A673 (cell line): ENCODE measurements at regions not wholly inside any gene's neighbourhood (a gene's known extent, or its start where the extent isn't known, plus 50 kb on each side); places are given as distances from the start of the nearest gene placed in this dataset.

Experiments used
- BruUV-seq: library from RNA; stranded (reverse); fragments of 400-500 nt; replicated peaks from 2 replicates; lab custom pipeline; 2021; lab: Mats Ljungman, UMichigan
- CTCF ChIA-PET: fragments of 300-600 bp; sonication (Branson Sonifier 250); formaldehyde crosslinking; loops from one replicate; lab custom pipeline; 2022; ENCODE audit warnings: antibody characterized with exemption; lab: Charles Lee
- POLR2A ChIA-PET: fragments of 300-600 bp; sonication (Branson Sonifier 250); formaldehyde crosslinking; loops from one replicate; lab custom pipeline; 2022; ENCODE audit warnings: antibody characterized with exemption; ENCODE audit not compliant: low non-redundant PET; lab: Charles Lee
- DNase-seq: peaks from one replicate; pipeline ENCODE4 v3.0.0-alpha.2; 2015; ENCODE audit warnings: low spot score
- H3K27ac ChIP-seq: fragments of 200-600 bp; sonication (generic); 2 replicates; pipeline ENCODE4 v1.5.1; 2016; ENCODE audit warnings: mixed run types, low read depth, mild to moderate bottlenecking, mixed read lengths, antibody characterized with exemption, low read length; ENCODE audit not compliant: poor library complexity, severe bottlenecking
- H3K27me3 ChIP-seq: fragments of 200-600 bp; sonication (generic); replicated peaks from 2 replicates; pipeline ENCODE4 v1.6.1; 2017; ENCODE audit warnings: mixed run types, low read depth, mild to moderate bottlenecking, mixed read lengths, antibody characterized with exemption, low read length; ENCODE audit not compliant: insufficient read depth, poor library complexity
- H3K36me3 ChIP-seq: fragments of 200-600 bp; sonication (generic); 2 replicates; pipeline ENCODE4 v1.6.1; 2016; ENCODE audit warnings: mixed run types, mild to moderate bottlenecking, mixed read lengths, antibody characterized with exemption, low read length; ENCODE audit not compliant: insufficient read depth, poor library complexity, severe bottlenecking
- H3K4me1 ChIP-seq: fragments of 200-600 bp; sonication (generic); 2 replicates; pipeline ENCODE4 v1.6.1; 2017; ENCODE audit warnings: mixed run types, mild to moderate bottlenecking, mixed read lengths, antibody characterized with exemption, low read length; ENCODE audit not compliant: insufficient read depth, poor library complexity, severe bottlenecking
- H3K4me3 ChIP-seq: fragments of 200-600 bp; sonication (generic); 2 replicates; pipeline ENCODE4 v1.5.1; 2016; ENCODE audit warnings: low read depth, mixed run types, mild to moderate bottlenecking, mixed read lengths, low read length; ENCODE audit not compliant: poor library complexity, severe bottlenecking
- H3K9me3 ChIP-seq: fragments of 200-600 bp; sonication (generic); 2 replicates; pipeline ENCODE4 v1.6.1; 2016; ENCODE audit warnings: mixed run types, low read depth, mild to moderate bottlenecking, mixed read lengths, antibody characterized with exemption, low read length; ENCODE audit not compliant: poor library complexity, severe bottlenecking
- CTCF ChIP-seq: fragments of 300-800, 200-600 bp; sonication (generic); conservative IDR thresholded peaks from 2 replicates; pipeline ENCODE4 v1.5.1; 2017; ENCODE audit warnings: low read depth, mild to moderate bottlenecking, antibody characterized with exemption, low read length, moderate library complexity, mixed read lengths
- EZH2 ChIP-seq: fragments of 200-600 bp; sonication (generic); IDR thresholded peaks from 2 replicates; pipeline ENCODE4 v1.6.1; 2017; ENCODE audit warnings: borderline replicate concordance, low read depth, mild to moderate bottlenecking, mixed read lengths, antibody characterized with exemption, low read length; ENCODE audit not compliant: poor library complexity, severe bottlenecking
- intact Hi-C: fragments of 100-400 bp; cut with micrococcal nuclease; formaldehyde crosslinking; loops from one replicate; pipeline ENCODE4 v1.10.0; 2022; ENCODE audit not compliant: unreplicated experiment

DNA sequence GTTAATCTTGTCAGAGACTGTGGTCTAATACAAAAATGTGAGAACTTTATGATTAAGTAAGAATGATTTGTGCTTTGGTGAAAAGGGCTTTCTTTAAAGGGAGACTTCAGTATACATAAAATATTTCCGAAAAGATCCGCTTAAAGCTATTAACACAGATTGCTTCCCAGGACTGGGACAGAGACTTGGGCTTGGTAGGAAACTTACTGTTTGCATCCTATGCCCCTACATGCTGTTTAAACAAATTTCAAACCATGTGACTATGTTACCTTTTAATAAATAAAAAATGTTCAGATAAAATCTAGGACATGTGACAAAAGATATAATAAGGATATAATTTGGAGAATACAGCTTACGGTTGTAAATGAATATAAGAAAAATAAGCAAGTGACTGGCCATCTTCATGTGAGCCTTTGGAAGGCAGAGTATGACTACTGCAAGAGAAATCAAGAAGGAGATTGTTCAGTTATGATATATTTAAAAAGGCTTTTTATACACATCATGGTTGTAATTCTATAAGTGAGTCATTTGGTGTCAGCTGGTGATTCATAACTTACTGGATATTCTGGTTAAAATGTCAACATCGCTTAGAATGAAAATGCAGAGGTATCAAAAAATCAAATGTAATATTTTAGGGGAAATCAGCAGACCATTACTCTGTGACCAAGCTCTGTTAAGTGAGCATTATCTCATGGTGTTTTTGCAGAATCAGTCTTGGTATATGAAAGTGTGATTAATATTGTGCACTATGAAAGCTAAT, 234.7 kb upstream of the E2F7 start:
- Histone ChIP-seq H3K27me3 (peaks cover 7% of the 10 kb centered on the region), H3K4me3 (no peak overlapping the region), H3K27ac (no peak overlapping the region), H3K36me3 (no peaks in the 10 kb centered on the region), H3K9me3 (no peaks in the 10 kb centered on the region), H3K4me1 (no peaks in the 10 kb centered on the region)
- no TSS peak for BruUV-seq
- no peak for DNase-seq
- ChIA-PET POLR2A (no interaction called here), CTCF (no interaction called here)
- no peak for TF ChIP-seq EZH2
- TF ChIP-seq CTCF: no peak
- intact Hi-C loops: no loop called here

DNA sequence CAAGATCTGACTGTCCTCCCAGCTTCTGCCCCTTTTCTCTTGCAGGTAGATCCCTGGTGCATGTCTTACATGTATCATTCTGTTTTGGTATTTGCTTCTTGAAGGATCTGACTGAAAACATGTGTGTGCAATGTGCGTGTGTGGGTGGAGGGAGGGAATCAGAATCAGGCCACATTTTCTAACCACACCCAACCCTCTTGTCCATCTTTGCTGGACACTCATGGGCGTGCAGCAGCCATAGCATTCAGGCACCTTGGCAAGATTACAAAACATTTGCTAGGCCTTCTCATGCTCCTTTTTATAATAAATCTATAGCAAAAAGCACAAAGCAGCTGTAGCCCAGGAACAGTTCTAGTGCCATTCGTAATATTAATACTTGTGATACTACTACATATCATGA, 233.6 kb upstream of the E2F7 start:
- no peaks in the 10 kb centered on the region for H3K36me3 ChIP-seq
- ChIA-PET POLR2A (no interaction called here), CTCF (no interaction called here)
- TF ChIP-seq EZH2 (no peak), CTCF (no peak)
- no peak overlapping the region for H3K27ac ChIP-seq
- BruUV-seq: no TSS peak
- H3K4me1 ChIP-seq: no peaks in the 10 kb centered on the region
- H3K4me3 ChIP-seq: no peak overlapping the region
- no peaks in the 10 kb centered on the region for H3K9me3 ChIP-seq
- intact Hi-C loops: no loop called here
- peaks cover 7% of the 10 kb centered on the region for H3K27me3 ChIP-seq
- no peak for DNase-seq

DNA sequence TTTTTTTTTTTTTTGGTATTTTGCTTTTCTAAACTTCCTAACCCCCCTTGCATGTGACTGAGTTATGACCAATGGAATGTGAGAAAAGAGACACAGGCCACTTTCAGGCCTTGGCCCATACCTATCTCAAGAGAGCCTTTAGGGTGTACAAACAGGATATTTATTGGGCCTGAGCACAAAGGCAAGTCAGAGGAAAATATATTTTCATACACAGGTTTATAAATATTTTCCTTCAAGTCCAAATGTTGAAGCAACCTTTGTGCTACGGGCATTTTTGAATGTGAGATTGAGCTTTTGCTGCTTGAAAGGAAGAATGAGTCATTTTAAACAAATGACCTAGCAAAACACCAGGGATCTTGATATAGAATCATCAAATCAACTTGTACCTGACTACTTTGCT, 228.6 kb upstream of the E2F7 start:
- POLR2A ChIA-PET: no interaction called here
- no peaks in the 10 kb centered on the region for H3K4me1 ChIP-seq
- H3K36me3 ChIP-seq: no peaks in the 10 kb centered on the region
- no peaks in the 10 kb centered on the region for H3K9me3 ChIP-seq
- intact Hi-C loops: no loop called here
- CTCF ChIA-PET: interaction anchor here (0.6 kb wide), 1 partner anchor 283 kb away, joined by 4 read pairs; no protein-coding TSS in a partner anchor
- no peak overlapping the region for H3K27ac ChIP-seq
- H3K27me3 ChIP-seq: peaks cover 3% of the 10 kb centered on the region
- no TSS peak for BruUV-seq
- no peak overlapping the region for H3K4me3 ChIP-seq
- TF ChIP-seq EZH2 (no peak), CTCF (no peak)
- no peak for DNase-seq
